ENCODE measurements at regions not wholly inside any gene's neighbourhood (a gene's known extent, or its start where the extent isn't known, plus 50 kb on each side); places are given as distances from the start of the nearest gene placed in this dataset.

DNA sequence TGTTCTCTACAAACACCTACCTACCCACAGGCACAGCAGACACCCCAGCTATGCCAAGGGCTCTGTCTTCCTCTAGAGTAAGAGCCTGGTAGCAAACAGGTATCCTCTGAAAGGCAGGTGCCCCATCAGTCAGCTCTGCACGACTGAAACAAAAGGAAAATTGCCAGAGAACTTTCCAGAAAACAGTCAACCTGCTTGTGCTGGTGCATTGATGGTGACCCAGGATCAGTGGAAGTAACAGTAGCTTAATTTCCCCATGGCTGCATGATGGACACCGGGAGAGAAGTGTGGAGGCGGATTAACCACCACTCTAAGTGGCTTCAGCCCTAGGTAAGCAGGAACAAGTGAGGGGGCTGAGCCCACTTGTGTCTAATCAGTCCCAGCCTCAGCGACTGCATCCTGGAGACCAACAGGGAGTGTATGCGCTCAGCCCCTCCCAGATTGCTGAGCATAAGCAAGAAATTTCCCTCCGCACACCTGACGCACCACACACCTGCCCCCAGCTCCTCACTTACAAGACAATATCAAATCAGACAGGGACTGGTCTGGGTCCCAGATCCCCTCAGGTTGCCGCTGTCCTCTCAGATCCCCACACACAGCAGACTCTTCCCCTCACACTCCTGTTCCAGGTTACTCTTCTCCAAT lies 70.7 kb upstream of the IGLL5 start:
- no peak overlapping the region for H3K27ac ChIP-seq
- DNase-seq: no peak
- no peak overlapping the region for H3K4me3 ChIP-seq
- H3K4me1 ChIP-seq (replicated peaks in 1 of 2): no peaks in the 10 kb centered on the region
- no peaks in the 10 kb centered on the region for H3K27me3 ChIP-seq
- H3K36me3 ChIP-seq (replicated peaks in 1 of 2): no peaks in the 10 kb centered on the region
- intact Hi-C loops (cut with DNase I): no loop called here
- H3K9me3 ChIP-seq (replicated peaks in 1 of 3): no peaks in the 10 kb centered on the region
- TF ChIP-seq, protein P1, sequence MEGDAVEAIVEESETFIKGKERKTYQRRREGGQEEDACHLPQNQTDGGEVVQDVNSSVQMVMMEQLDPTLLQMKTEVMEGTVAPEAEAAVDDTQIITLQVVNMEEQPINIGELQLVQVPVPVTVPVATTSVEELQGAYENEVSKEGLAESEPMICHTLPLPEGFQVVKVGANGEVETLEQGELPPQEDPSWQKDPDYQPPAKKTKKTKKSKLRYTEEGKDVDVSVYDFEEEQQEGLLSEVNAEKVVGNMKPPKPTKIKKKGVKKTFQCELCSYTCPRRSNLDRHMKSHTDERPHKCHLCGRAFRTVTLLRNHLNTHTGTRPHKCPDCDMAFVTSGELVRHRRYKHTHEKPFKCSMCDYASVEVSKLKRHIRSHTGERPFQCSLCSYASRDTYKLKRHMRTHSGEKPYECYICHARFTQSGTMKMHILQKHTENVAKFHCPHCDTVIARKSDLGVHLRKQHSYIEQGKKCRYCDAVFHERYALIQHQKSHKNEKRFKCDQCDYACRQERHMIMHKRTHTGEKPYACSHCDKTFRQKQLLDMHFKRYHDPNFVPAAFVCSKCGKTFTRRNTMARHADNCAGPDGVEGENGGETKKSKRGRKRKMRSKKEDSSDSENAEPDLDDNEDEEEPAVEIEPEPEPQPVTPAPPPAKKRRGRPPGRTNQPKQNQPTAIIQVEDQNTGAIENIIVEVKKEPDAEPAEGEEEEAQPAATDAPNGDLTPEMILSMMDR (IDR thresholded peaks at IDR 0.05): no peak
- TF ChIP-seq POLR2A (IDR thresholded peaks at IDR 0.05): no peak
- WGBS, 4 donors: 74 to 90% (median 83%) methylated on average over 8 of the region's 8 CpGs

DNA sequence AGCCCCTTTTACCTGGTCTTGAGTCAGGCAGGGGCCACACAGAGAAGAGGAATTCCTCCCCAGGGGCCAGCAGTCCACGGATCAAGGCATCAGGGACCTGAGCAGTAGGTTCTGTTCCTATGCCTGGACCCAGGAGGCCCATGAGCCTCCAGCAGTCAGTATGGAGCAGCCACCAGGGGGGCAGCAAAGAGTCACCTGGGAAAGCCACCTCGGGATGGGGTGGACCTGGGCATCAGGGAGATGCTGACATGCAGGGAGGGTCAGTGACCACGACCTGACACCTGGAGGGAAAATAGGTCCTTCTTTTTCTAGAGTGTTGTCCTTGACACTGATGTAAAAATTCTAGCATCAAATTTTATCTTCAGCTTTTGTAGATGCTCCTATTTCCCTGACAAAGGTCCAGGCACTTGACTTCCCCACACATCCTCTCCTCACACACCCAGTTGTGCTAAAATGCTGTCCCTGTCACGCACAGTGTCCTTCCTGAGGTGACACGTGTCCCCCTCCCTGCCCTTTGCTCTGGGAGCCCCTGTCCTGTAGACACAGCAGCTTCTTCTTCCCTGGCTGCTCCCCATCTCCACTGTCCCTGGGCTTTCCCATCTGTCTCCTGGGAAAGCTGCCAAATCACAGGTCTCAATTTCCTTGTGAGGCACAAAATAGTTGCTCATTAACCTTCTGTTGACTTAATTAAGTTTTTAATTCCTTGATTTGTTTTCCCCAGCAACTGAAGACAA lies 70.0 kb upstream of the IGLL5 start:
- WGBS, 4 donors: 51 to 55% (median 54%) methylated on average over 5 of the region's 5 CpGs
- no peaks in the 10 kb centered on the region for H3K36me3 ChIP-seq (replicated peaks in 1 of 2)
- no peaks in the 10 kb centered on the region for H3K9me3 ChIP-seq (replicated peaks in 1 of 3)
- no peak overlapping the region for H3K27ac ChIP-seq
- intact Hi-C loops (cut with DNase I): no loop called here
- no peaks in the 10 kb centered on the region for H3K4me1 ChIP-seq (replicated peaks in 1 of 2)
- H3K27me3 ChIP-seq: no peaks in the 10 kb centered on the region
- no peak for DNase-seq
- no peak overlapping the region for H3K4me3 ChIP-seq
- TF ChIP-seq, protein P1 (IDR thresholded peaks at IDR 0.05): no peak
- TF ChIP-seq POLR2A (IDR thresholded peaks at IDR 0.05): no peak

DNA sequence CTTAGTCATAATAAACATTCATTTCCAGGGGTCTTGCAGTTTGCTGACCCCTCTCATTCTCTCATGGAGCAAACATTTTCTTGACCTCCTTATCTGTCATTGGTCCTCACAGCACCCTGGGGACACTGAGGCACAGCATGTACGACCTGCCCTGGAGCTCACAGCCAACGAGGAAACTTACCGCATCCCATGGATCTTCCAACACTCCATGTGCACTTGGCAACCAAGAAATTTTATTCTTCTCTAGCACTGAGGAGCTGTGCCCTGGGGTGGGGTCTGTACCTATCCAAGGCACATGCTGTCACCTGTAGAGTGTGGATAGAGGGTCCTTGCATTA lies 69.4 kb upstream of the IGLL5 start:
- WGBS, 4 donors: 75 to 93% (median 81%) methylated on average over 3 of the region's 3 CpGs
- no peaks in the 10 kb centered on the region for H3K9me3 ChIP-seq (replicated peaks in 1 of 3)
- no peaks in the 10 kb centered on the region for H3K4me1 ChIP-seq (replicated peaks in 1 of 2)
- no peaks in the 10 kb centered on the region for H3K27me3 ChIP-seq
- H3K4me3 ChIP-seq: no peak overlapping the region
- no peak for DNase-seq
- TF ChIP-seq, protein P1 (IDR thresholded peaks at IDR 0.05): no peak
- TF ChIP-seq POLR2A (IDR thresholded peaks at IDR 0.05): no peak
- no peak overlapping the region for H3K27ac ChIP-seq
- intact Hi-C loops (cut with DNase I): no loop called here
- H3K36me3 ChIP-seq (replicated peaks in 1 of 2): no peaks in the 10 kb centered on the region

DNA sequence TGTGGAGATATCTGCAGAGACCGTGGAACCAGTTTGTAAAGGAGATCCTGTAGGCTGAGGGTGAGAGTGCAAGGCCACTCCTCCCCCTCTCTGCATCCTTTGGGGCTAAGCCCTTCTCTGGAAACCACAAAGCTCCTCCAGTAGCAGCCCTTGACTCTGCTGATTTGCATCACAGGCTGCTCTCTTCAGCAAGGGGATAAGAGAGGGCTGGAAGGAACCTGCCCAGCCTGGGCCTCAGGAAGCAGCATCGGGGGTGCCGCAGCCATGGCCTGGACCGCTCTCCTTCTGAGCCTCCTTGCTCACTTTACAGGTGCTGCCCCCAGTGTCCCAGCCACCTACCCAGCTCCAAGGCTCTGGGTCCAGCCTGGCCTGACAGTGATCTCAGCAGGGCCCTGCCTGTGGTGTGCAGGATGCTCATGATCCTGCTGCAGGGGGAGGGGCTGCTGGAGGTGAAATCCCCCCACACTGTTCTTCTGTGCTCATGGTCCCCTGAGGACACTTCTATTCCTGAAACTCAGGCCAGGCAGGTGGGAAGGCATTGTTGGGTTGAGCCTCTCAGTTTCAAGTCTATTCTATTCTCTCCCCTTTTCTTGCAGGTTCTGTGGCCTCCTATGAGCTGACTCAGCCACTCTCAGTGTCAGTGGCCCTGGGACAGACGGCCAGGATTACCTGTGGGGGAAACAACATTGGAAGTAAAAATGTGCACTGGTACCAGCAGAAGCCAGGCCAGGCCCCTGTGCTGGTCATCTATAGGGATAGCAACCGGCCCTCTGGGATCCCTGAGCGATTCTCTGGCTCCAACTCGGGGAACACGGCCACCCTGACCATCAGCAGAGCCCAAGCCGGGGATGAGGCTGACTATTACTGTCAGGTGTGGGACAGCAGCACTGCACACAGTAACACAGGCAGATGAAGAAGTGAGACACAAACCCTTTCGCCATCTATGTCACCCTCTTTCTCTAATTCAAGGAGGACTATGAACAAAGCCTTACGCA lies 68.5 kb upstream of the IGLL5 start:
- no peak overlapping the region for H3K4me3 ChIP-seq
- H3K9me3 ChIP-seq (replicated peaks in 1 of 3): no peaks in the 10 kb centered on the region
- no peak overlapping the region for H3K27ac ChIP-seq
- no peak for DNase-seq
- H3K36me3 ChIP-seq (replicated peaks in 1 of 2): no peaks in the 10 kb centered on the region
- no peaks in the 10 kb centered on the region for H3K4me1 ChIP-seq (replicated peaks in 1 of 2)
- WGBS, 4 donors: 76 to 80% (median 79%) methylated on average over 6 to 12 of the region's 12 CpGs
- H3K27me3 ChIP-seq: no peaks in the 10 kb centered on the region
- TF ChIP-seq, protein P1 (IDR thresholded peaks at IDR 0.05): no peak
- TF ChIP-seq POLR2A (IDR thresholded peaks at IDR 0.05): no peak
- intact Hi-C loops (cut with DNase I): no loop called here

Measured in adrenal gland (tissue), 9 donors.